Prostate gland (tissue), 2 donors: ENCODE measurements at regions not wholly inside any gene's neighbourhood (a gene's known extent, or its start where the extent isn't known, plus 50 kb on each side); places are given as distances from the start of the nearest gene placed in this dataset.
"Not testable (repeated sequence)": the region's sequence is repeated elsewhere in the genome, so short reads cannot be mapped to it uniquely, and the experiment has no call there.

Experiments
- DNase-seq: peaks from one replicate; pipeline ENCODE4 v3.0.0-alpha.2; 2019; ENCODE audit warnings: low spot score
- H3K27ac ChIP-seq, 2 donors: fragments of 200-600 bp; sonication (generic); 2 replicates each; pipeline ENCODE4 v1.5.1; 2017 to 2019
- H3K27me3 ChIP-seq: fragments of 200-600 bp; sonication (generic); replicated peaks from 2 replicates; pipeline ENCODE4 v1.5.1; 2019; ENCODE audit not compliant: insufficient read depth
- H3K36me3 ChIP-seq, 2 donors: fragments of 200-600 bp; sonication (generic); 1 replicate in 1 of 2; 2 replicates in 1 of 2; pipeline versions ENCODE4 v1.5.1 to v1.8.1; 2017 to 2019
- H3K4me1 ChIP-seq: fragments of 200-600 bp; sonication (generic); replicated peaks from 2 replicates; pipeline ENCODE4 v1.5.1; 2019
- H3K4me3 ChIP-seq, 2 donors: fragments of 200-600 bp; sonication (generic); 2 replicates each; pipeline ENCODE4 v1.5.1; 2017 to 2019
- H3K9me3 ChIP-seq: fragments of 200-600 bp; sonication (generic); 2 replicates; pipeline ENCODE4 v1.5.1; 2017
- CTCF ChIP-seq, 4 experiments: fragments of 200-600 bp in 2 of 4; fragments of 450-650 bp in 2 of 4; sonication (generic) in 2 of 4; IDR thresholded peaks; 1 replicate in 3 of 4; 2 replicates in 1 of 4; pipeline ENCODE4 v1.5.1; 2016 to 2019; ENCODE audit warnings: antibody characterized with exemption in 4 of 4, mild to moderate bottlenecking in 2 of 4, moderate library complexity in 2 of 4
- POLR2A ChIP-seq: fragments of 450-650 bp; IDR thresholded peaks from one replicate; pipeline ENCODE4 v1.6.1; 2016; ENCODE audit warnings: antibody characterized with exemption, mild to moderate bottlenecking
- POLR2AphosphoS5 ChIP-seq: sonication (generic); formaldehyde crosslinking; IDR thresholded peaks from one replicate; pipeline ENCODE4 v1.6.1; 2017; ENCODE audit warnings: antibody characterized with exemption
- WGBS: methylation state at CpG from one replicate; pipeline ENCODE4 v1.1.5; 2018; 5-methylcytosine and 5-hydroxymethylcytosine counted together
- intact Hi-C: fragments of 100-400 bp; cut with DNase I; formaldehyde crosslinking; loops from one replicate; pipeline ENCODE4 v1.14.2; 2022

GRCh38 chr13:100951016-100951415, 276.4 kb upstream of the TMTC4 start:
- no peak for DNase-seq
- no peaks in the 10 kb centered on the region for H3K9me3 ChIP-seq
- no peaks in the 10 kb centered on the region for H3K27me3 ChIP-seq
- H3K36me3 ChIP-seq, result no peaks in the 10 kb centered on the region
- no peak overlapping the region for H3K27ac ChIP-seq
- intact Hi-C loops, result no loop called here
- WGBS, result 90% methylated on average over 4 of the region's 4 CpGs
- TF ChIP-seq POLR2AphosphoS5 (no peak), POLR2A (no peak), CTCF (IDR thresholded peaks at IDR 0.05) (no peak)
- H3K4me1 ChIP-seq, result no peaks in the 10 kb centered on the region
- no peak overlapping the region for H3K4me3 ChIP-seq

GRCh38 chr13:100948937-100949336, 274.3 kb upstream of the TMTC4 start:
- DNase-seq, H3K4me3 ChIP-seq, H3K27ac ChIP-seq, H3K4me1 ChIP-seq, intact Hi-C loops, H3K36me3 ChIP-seq, H3K9me3 ChIP-seq, H3K27me3 ChIP-seq: not testable (repeated sequence)
- WGBS, result 83% methylated on average over 3 of the region's 3 CpGs

- Histone ChIP-seq H3K27me3 (no peaks in the 10 kb centered on the region), H3K9me3 (no peaks in the 10 kb centered on the region), H3K27ac (no peak overlapping the region), H3K4me3 (no peak overlapping the region), H3K36me3 (no peaks in the 10 kb centered on the region), H3K4me1 (no peaks in the 10 kb centered on the region)
- DNase-seq, result no peak
- TF ChIP-seq POLR2AphosphoS5 (no peak), POLR2A (no peak), CTCF (IDR thresholded peaks at IDR 0.05) (no peak)
- 82% methylated on average over 4 of the region's 4 CpGs for WGBS
- intact Hi-C loops, result no loop called here
Measured at GRCh38 chr13:100946588-100946987, 272.0 kb upstream of the TMTC4 start.

- WGBS, result 76% methylated on average over 5 of the region's 5 CpGs
- intact Hi-C loops, result no loop called here
Measured at GRCh38 chr13:100944791-100945345, 270.3 kb upstream of the TMTC4 start.

GRCh38 chr13:100942742-100943141, 268.1 kb upstream of the TMTC4 start:
- no peak for DNase-seq
- Histone ChIP-seq H3K4me3 (no peak overlapping the region), H3K36me3 (no peaks in the 10 kb centered on the region), H3K27me3 (no peaks in the 10 kb centered on the region), H3K9me3 (no peaks in the 10 kb centered on the region), H3K27ac (no peak overlapping the region), H3K4me1 (no peaks in the 10 kb centered on the region)
- TF ChIP-seq POLR2A (no peak), POLR2AphosphoS5 (no peak), CTCF (IDR thresholded peaks at IDR 0.05) (no peak)
- 76% methylated on average over 1 of the region's 1 CpG for WGBS
- intact Hi-C loops, result no loop called here

More at GRCh38 chr13:100944791-100945345, 270.3 kb upstream of the TMTC4 start:
- H3K27ac ChIP-seq, result no peak overlapping the region
- H3K4me3 ChIP-seq, result no peak overlapping the region
- no peaks in the 10 kb centered on the region for H3K27me3 ChIP-seq
- H3K36me3 ChIP-seq, result no peaks in the 10 kb centered on the region
- H3K9me3 ChIP-seq, result no peaks in the 10 kb centered on the region
- no peak for DNase-seq
- H3K4me1 ChIP-seq, result no peaks in the 10 kb centered on the region
- no peak for TF ChIP-seq POLR2A
